Esophagus muscularis mucosa (tissue), 4 donors: ENCODE measurements at regions not wholly inside any gene's neighbourhood (a gene's known extent, or its start where the extent isn't known, plus 50 kb on each side); places are given as distances from the start of the nearest gene placed in this dataset.

Experiments
- CTCF ChIP-seq, 3 experiments: fragments of 200-600 bp in 2 of 3; fragments of 450-650 bp in 1 of 3; sonication (generic) in 2 of 3; IDR thresholded peaks; one replicate each; pipeline ENCODE4 v1.5.1; 2017 to 2019; ENCODE audit warnings: antibody characterized with exemption in 3 of 3, mild to moderate bottlenecking in 2 of 3, moderate library complexity in 1 of 3
- EP300 ChIP-seq: sonication (generic); formaldehyde crosslinking; IDR thresholded peaks from one replicate; pipeline ENCODE4 v1.6.1; 2017; ENCODE audit warnings: antibody characterized with exemption
- POLR2A ChIP-seq: fragments of 450-650 bp; IDR thresholded peaks from one replicate; pipeline ENCODE4 v1.6.1; 2017; ENCODE audit warnings: antibody characterized with exemption, moderate library complexity, mild to moderate bottlenecking, low read depth

- TF ChIP-seq CTCF (IDR thresholded peaks at IDR 0.05) (no peak), POLR2A (no peak), EP300 (no peak)
Observed at GRCh38 chr6:167566711-167567141, 241.8 kb downstream of the TTLL2 start.
